OCI-LY1 (cell line): ENCODE measurements at regions not wholly inside any gene's neighbourhood (a gene's known extent, or its start where the extent isn't known, plus 50 kb on each side); places are given as distances from the start of the nearest gene placed in this dataset.

ENCODE experiments used
- EZH2 ChIP-seq: fragments of 200-600 bp; sonication (generic), shearing (Covaris generic); IDR thresholded peaks from 2 replicates; pipeline ENCODE4 v1.8.0; 2017; ENCODE audit warnings: borderline replicate concordance, mixed run types, mild to moderate bottlenecking, antibody characterized with exemption, low read length, moderate library complexity, mixed read lengths
- TF ChIP-seq, protein P1 (sequence below): fragments of 200-600 bp; sonication (generic), shearing (Covaris generic); IDR thresholded peaks from 2 replicates; pipeline ENCODE4 v1.5.1; 2017; ENCODE audit warnings: mild to moderate bottlenecking, antibody characterized with exemption, low read length, moderate library complexity, mixed read lengths

DNA sequence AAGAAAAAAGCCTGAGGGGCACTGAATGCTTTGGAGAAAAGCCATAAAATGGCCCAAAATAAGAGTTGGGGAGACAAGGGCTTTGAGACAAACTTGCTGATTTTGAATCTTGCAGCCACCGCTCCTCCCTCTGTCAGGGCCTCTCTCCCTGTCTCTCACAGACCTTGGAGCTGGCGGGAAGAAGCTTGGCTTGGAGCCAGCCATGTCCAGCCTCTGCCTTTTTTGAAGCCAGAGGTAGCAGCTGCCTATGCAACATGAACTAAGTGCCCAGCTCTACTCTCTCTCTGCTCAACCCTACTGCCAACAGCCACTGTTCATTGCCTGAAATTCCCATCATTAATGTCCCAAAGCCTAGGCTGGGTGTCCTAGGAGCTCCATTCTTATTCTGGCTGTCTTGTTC, 63.7 kb upstream of the CTNNBL1 start:
- TF ChIP-seq, protein P1, sequence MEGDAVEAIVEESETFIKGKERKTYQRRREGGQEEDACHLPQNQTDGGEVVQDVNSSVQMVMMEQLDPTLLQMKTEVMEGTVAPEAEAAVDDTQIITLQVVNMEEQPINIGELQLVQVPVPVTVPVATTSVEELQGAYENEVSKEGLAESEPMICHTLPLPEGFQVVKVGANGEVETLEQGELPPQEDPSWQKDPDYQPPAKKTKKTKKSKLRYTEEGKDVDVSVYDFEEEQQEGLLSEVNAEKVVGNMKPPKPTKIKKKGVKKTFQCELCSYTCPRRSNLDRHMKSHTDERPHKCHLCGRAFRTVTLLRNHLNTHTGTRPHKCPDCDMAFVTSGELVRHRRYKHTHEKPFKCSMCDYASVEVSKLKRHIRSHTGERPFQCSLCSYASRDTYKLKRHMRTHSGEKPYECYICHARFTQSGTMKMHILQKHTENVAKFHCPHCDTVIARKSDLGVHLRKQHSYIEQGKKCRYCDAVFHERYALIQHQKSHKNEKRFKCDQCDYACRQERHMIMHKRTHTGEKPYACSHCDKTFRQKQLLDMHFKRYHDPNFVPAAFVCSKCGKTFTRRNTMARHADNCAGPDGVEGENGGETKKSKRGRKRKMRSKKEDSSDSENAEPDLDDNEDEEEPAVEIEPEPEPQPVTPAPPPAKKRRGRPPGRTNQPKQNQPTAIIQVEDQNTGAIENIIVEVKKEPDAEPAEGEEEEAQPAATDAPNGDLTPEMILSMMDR: no peak
- TF ChIP-seq EZH2: no peak
